SK-N-DZ (cell line): ENCODE measurements at regions not wholly inside any gene's neighbourhood (a gene's known extent, or its start where the extent isn't known, plus 50 kb on each side); places are given as distances from the start of the nearest gene placed in this dataset.
"Not testable (repeated sequence)": the region's sequence is repeated elsewhere in the genome, so short reads cannot be mapped to it uniquely, and the experiment has no call there.

Source experiments
- DNase-seq: peaks from one replicate; pipeline ENCODE4 v3.0.0-alpha.2; 2015; ENCODE audit warnings: low spot score

- DNase-seq = no peak
Observed at GRCh38 chr5:93224624-93225023, 356.4 kb downstream of the NR2F1-AS1 start.

- no peak for DNase-seq
Observed at GRCh38 chr5:93221773-93222172, 359.2 kb downstream of the NR2F1-AS1 start.

GRCh38 chr5:93220431-93220830, 360.6 kb downstream of the NR2F1-AS1 start:
- no peak for DNase-seq

- DNase-seq = no peak
Observed at GRCh38 chr5:93219641-93220145, 361.3 kb downstream of the NR2F1-AS1 start.

- not testable (repeated sequence) for DNase-seq
Observed at GRCh38 chr5:93213111-93213794, 367.8 kb downstream of the NR2F1-AS1 start.

- no peak for DNase-seq
Observed at GRCh38 chr5:93209476-93209875, 371.5 kb downstream of the NR2F1-AS1 start.

- DNase-seq = no peak
Observed at GRCh38 chr5:93208141-93208751, 372.8 kb downstream of the NR2F1-AS1 start.

- DNase-seq = no peak
Observed at GRCh38 chr5:93206203-93206602, 374.8 kb downstream of the NR2F1-AS1 start.

GRCh38 chr5:93201061-93201460, 380.0 kb downstream of the NR2F1-AS1 start:
- no peak for DNase-seq

GRCh38 chr5:93196986-93197385, 384.0 kb downstream of the NR2F1-AS1 start:
- DNase-seq = no peak

GRCh38 chr5:93193431-93194347, 387.3 kb downstream of the NR2F1-AS1 start:
- peak; percentile 19 for DNase-seq

- no peak for DNase-seq
Observed at GRCh38 chr5:93192683-93193082, 388.3 kb downstream of the NR2F1-AS1 start.

- DNase-seq = no peak
Observed at GRCh38 chr5:93192087-93192486, 388.9 kb downstream of the NR2F1-AS1 start.

- DNase-seq = no peak
Observed at GRCh38 chr5:93191035-93191817, 389.8 kb downstream of the NR2F1-AS1 start.

GRCh38 chr5:93189707-93190120, 391.3 kb downstream of the NR2F1-AS1 start:
- no peak for DNase-seq

- peak; percentile 75 for DNase-seq
Observed at GRCh38 chr5:93188876-93189485, 392.0 kb downstream of the NR2F1-AS1 start.

- no peak for DNase-seq
Observed at GRCh38 chr5:93186076-93186682, 394.8 kb downstream of the NR2F1-AS1 start.

- no peak for DNase-seq
Observed at GRCh38 chr5:93184041-93184440, 397.0 kb downstream of the NR2F1-AS1 start.

- no peak for DNase-seq
Observed at GRCh38 chr5:93179466-93179865, 401.6 kb downstream of the NR2F1-AS1 start.

- DNase-seq = no peak
Observed at GRCh38 chr5:93174930-93175329, 406.1 kb downstream of the NR2F1-AS1 start.
